H1 (cell line): ENCODE measurements at regions not wholly inside any gene's neighbourhood (a gene's known extent, or its start where the extent isn't known, plus 50 kb on each side); places are given as distances from the start of the nearest gene placed in this dataset.

Source experiments
- ASH2L ChIP-seq: fragments of 200-600, 300-600 bp; sonication (generic); IDR thresholded peaks from one replicate; pipeline ENCODE4 v1.7.1; 2017; ENCODE audit warnings: low read length
- JUN ChIP-seq: IDR thresholded peaks from 2 replicates; pipeline ENCODE4 v1.6.1; 2011; ENCODE audit warnings: low read depth, mild to moderate bottlenecking, improper control_type of control experiment, low read length
- KDM5A ChIP-seq: fragments of 200-600 bp; IDR thresholded peaks from 2 replicates; pipeline ENCODE4 v1.7.1; 2012; ENCODE audit warnings: mild to moderate bottlenecking, low read length, inconsistent platforms, mixed read lengths
- POLR2A ChIP-seq, 2 experiments: IDR thresholded peaks; 1 replicate in 1 of 2; 2 replicates in 1 of 2; pipeline ENCODE4 v1.6.1; 2011; ENCODE audit warnings: low read depth in 2 of 2, low read length in 2 of 2, mild to moderate bottlenecking in 2 of 2; ENCODE audit errors: control extremely low read depth in 1 of 2
- SP4 ChIP-seq: IDR thresholded peaks from 2 replicates; pipeline ENCODE4 v1.6.1; 2012; ENCODE audit warnings: low read length, inconsistent platforms
- TAF1 ChIP-seq: IDR thresholded peaks from 2 replicates; pipeline ENCODE4 v1.6.1; 2011; ENCODE audit warnings: mild to moderate bottlenecking, low read depth, low read length

DNA sequence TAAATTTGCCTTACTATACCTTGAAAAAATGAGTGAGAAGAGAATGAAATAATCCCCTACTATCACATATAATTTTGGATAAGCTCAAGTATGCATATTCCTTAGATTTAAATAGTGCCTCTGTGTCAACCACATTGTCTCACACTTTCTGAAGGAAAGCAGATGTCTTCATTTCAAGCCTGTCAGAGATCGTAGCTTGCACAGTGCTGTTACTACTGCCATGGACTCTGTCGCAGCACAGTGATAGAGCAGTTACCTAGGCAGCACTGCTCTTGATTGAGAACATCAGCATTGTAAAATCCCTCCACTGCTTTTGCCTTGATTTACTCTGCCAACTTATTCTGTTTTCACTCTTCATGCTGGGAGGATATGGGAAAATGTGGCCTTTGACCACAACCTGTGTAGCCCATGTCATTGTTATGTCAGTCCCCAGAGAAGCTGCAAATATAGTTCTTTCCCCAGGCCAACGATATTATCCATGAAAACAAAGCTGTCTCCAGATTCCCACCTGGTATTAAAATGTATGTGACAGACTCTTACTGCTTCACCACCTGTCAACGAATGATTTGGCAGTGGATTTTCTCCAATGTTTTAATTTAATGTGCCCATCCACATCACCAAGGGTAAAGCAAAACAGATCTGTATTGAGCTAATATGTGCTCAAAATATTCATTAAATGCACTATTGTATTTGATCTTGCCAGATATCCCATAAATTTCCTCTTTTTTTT, 675.7 kb downstream of the METTL4 start (continued):
- TF ChIP-seq KDM5A (no peak), POLR2A (IDR thresholded peaks at IDR 0.05; ENCODE audit: control extremely low read depth in 1 of 2, low read depth in 2 of 2, low read length in 2 of 2) (no peak), SP4 (no peak), TAF1 (no peak), ASH2L (no peak), JUN (no peak)
